SK-N-SH treated with all-trans-retinoic acid at 6 μM for 48 hours (cell line): ENCODE measurements at regions not wholly inside any gene's neighbourhood (a gene's known extent, or its start where the extent isn't known, plus 50 kb on each side); places are given as distances from the start of the nearest gene placed in this dataset.

ENCODE experiments used
- ATAC-seq: fragments of 200-7000 bp; cut with Tn5 transposase; 3 replicates; pipeline ENCODE4 v1.9.1; 2020; ENCODE audit warnings: mild to moderate bottlenecking, moderate library complexity
- ARNTL ChIP-seq: fragments of 450-650 bp; formaldehyde crosslinking; IDR thresholded peaks from 2 replicates; pipeline ENCODE4 v1.5.0; 2020; ENCODE audit warnings: low read depth, mild to moderate bottlenecking, moderate library complexity, borderline replicate concordance
- BACH2 ChIP-seq: fragments of 250-450 bp; sonication (Bioruptor Pico); IDR thresholded peaks from 2 replicates; pipeline ENCODE4 v1.9.0; 2021; ENCODE audit warnings: mild to moderate bottlenecking, borderline replicate concordance
- GLIS3 ChIP-seq: fragments of 250-450 bp; sonication (Bioruptor Pico); IDR thresholded peaks from 2 replicates; pipeline ENCODE4 v1.5.0; 2020; ENCODE audit warnings: mild to moderate bottlenecking, moderate library complexity
- PPARA ChIP-seq: fragments of 250-450 bp; sonication (Bioruptor Pico); IDR thresholded peaks from 2 replicates; pipeline ENCODE4 v1.5.0; 2020; ENCODE audit warnings: mild to moderate bottlenecking, borderline replicate concordance
- RARB ChIP-seq: fragments of 250-450 bp; sonication (Bioruptor Pico); IDR thresholded peaks from 2 replicates; pipeline ENCODE4 v1.8.0; 2021; ENCODE audit warnings: mild to moderate bottlenecking, moderate library complexity
- SNAI2 ChIP-seq: fragments of 250-450 bp; sonication (Bioruptor Pico); IDR thresholded peaks from 2 replicates; pipeline ENCODE4 v1.5.0; 2020; ENCODE audit warnings: mild to moderate bottlenecking, moderate library complexity
- TCF4 ChIP-seq: fragments of 250-450 bp; sonication (Bioruptor Pico); IDR thresholded peaks from 2 replicates; pipeline ENCODE4 v1.8.0; 2021; ENCODE audit warnings: mild to moderate bottlenecking, moderate library complexity, borderline replicate concordance
- ZC3H10 ChIP-seq: fragments of 250-450 bp; sonication (Bioruptor Pico); IDR thresholded peaks from 2 replicates; pipeline ENCODE4 v1.5.1; 2021; ENCODE audit warnings: mild to moderate bottlenecking, moderate library complexity
- ZFP3 ChIP-seq: fragments of 250-450 bp; sonication (Bioruptor Pico); IDR thresholded peaks from 2 replicates; pipeline ENCODE4 v1.5.0; 2020; ENCODE audit warnings: mild to moderate bottlenecking, moderate library complexity
- ZFP30 ChIP-seq: fragments of 450-650 bp; formaldehyde crosslinking; IDR thresholded peaks from 2 replicates; pipeline ENCODE4 v1.5.0; 2022; ENCODE audit warnings: mild to moderate bottlenecking, moderate library complexity
- ZNF565 ChIP-seq: fragments of 450-650 bp; formaldehyde crosslinking; conservative IDR thresholded peaks from 2 replicates; pipeline ENCODE4 v1.5.0; 2020; ENCODE audit warnings: low read depth, mild to moderate bottlenecking, moderate library complexity
- ZNF8 ChIP-seq: fragments of 450-650 bp; formaldehyde crosslinking; IDR thresholded peaks from 2 replicates; pipeline ENCODE4 v1.5.0; 2020; ENCODE audit warnings: mild to moderate bottlenecking, moderate library complexity
- TF ChIP-seq, protein P1 (sequence below): fragments of 250-450 bp; sonication (Bioruptor Pico); IDR thresholded peaks from 2 replicates; pipeline ENCODE4 v1.5.0; 2020; ENCODE audit warnings: mild to moderate bottlenecking, moderate library complexity
- TF ChIP-seq, protein P2 (sequence below): fragments of 250-450 bp; sonication (Bioruptor Pico); IDR thresholded peaks from 2 replicates; pipeline ENCODE4 v1.8.0; 2020; ENCODE audit warnings: mild to moderate bottlenecking, moderate library complexity, borderline replicate concordance
- TF ChIP-seq, protein P3 (sequence below): fragments of 250-450 bp; sonication (Bioruptor Pico); IDR thresholded peaks from 2 replicates; pipeline ENCODE4 v1.8.0; 2021; ENCODE audit warnings: low read depth, mild to moderate bottlenecking, moderate library complexity, borderline replicate concordance
- TF ChIP-seq, protein P4 (sequence below): fragments of 250-450 bp; sonication (Bioruptor Pico); IDR thresholded peaks from 2 replicates; pipeline ENCODE4 v1.5.1; 2020; ENCODE audit warnings: low read depth, mild to moderate bottlenecking, moderate library complexity

DNA sequence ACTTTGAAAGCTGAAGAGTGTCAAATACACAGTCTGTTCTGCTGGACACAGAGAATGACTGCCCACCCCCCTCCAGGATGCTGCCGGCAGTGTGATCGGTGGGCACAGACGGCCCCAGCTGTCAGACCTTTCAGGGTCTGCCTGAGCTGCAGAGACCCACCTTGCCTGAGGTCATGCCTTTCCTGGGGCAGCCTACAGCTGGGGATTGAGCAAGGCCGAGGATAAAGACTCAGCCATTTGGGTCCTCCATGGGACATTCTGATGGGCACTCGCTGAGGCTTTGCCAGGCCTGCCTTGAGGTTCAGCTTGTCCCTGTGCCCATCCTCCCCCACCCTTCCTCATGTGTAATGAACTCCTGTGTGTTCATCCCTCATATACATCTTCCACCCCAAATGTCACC is 102.3 kb upstream of the SMAD3 start:
- no peak for ATAC-seq
- TF ChIP-seq ZFP3 (CRISPR knock-in tag) (no peak), PPARA (CRISPR knock-in tag) (no peak), ZNF8 (CRISPR knock-in tag) (no peak)
- TF ChIP-seq, protein P1, sequence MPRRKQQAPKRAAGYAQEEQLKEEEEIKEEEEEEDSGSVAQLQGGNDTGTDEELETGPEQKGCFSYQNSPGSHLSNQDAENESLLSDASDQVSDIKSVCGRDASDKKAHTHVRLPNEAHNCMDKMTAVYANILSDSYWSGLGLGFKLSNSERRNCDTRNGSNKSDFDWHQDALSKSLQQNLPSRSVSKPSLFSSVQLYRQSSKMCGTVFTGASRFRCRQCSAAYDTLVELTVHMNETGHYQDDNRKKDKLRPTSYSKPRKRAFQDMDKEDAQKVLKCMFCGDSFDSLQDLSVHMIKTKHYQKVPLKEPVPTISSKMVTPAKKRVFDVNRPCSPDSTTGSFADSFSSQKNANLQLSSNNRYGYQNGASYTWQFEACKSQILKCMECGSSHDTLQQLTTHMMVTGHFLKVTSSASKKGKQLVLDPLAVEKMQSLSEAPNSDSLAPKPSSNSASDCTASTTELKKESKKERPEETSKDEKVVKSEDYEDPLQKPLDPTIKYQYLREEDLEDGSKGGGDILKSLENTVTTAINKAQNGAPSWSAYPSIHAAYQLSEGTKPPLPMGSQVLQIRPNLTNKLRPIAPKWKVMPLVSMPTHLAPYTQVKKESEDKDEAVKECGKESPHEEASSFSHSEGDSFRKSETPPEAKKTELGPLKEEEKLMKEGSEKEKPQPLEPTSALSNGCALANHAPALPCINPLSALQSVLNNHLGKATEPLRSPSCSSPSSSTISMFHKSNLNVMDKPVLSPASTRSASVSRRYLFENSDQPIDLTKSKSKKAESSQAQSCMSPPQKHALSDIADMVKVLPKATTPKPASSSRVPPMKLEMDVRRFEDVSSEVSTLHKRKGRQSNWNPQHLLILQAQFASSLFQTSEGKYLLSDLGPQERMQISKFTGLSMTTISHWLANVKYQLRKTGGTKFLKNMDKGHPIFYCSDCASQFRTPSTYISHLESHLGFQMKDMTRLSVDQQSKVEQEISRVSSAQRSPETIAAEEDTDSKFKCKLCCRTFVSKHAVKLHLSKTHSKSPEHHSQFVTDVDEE (CRISPR knock-in tag): no peak

DNA sequence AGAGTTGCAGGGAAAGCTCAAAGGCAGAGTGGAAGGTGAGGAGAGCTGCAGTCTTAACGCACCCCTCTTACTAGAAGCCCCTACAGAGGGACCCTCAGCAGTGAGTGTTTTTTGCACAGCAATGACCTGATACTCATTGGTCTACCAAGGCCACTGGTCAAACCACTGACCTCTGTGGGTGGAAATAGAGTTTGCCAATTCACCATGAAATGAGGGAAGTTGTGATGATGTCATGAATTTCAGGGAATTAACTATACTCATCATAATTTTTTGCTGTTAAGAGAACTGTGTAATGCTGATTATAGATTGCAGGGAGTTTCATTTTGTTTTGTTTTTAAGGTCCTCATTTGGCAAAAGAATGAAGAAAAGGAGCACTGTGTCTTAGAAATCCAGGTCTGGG is 101.7 kb upstream of the SMAD3 start:
- no peak for ATAC-seq
- TF ChIP-seq ZFP30: no peak

DNA sequence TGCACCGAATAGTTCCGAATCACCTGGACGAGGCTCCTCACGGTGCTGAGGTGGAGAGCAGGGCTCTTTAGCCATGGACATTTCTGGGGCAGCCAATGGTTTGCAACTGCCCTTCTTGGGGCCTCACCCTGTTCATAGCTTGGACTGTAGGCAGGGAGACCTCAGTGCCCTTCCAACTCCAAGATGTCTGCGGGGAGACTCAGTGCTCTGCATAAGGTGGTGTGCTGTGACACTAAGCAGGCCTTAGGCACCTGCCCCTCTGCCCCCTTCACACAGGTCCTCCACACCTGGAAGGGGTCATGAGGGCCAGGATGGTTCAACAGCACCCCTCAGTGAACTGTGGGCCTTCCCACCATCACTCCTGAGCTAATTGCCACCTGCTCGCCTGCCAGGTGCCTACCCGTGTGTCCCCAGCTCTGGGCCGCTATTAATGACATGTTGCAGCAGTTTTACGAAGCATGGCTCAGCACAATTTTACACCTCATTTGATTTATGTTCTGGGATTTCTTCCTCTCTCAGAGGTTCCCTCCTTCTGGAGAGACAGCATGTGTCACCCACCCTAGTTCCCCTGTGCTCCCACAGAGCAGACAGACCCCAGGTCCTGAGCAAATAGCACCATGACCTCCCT is 101.2 kb upstream of the SMAD3 start:
- TF ChIP-seq ZC3H10 (no peak), PPARA (CRISPR knock-in tag) (no peak), TCF4 (no peak), ARNTL (CRISPR knock-in tag) (no peak), ZNF565 (CRISPR knock-in tag) (no peak), SNAI2 (CRISPR knock-in tag) (no peak), BACH2 (CRISPR knock-in tag) (no peak), RARB (CRISPR knock-in tag) (no peak), GLIS3 (no peak)
- TF ChIP-seq, protein P1 (CRISPR knock-in tag): no peak
- TF ChIP-seq, protein P2, sequence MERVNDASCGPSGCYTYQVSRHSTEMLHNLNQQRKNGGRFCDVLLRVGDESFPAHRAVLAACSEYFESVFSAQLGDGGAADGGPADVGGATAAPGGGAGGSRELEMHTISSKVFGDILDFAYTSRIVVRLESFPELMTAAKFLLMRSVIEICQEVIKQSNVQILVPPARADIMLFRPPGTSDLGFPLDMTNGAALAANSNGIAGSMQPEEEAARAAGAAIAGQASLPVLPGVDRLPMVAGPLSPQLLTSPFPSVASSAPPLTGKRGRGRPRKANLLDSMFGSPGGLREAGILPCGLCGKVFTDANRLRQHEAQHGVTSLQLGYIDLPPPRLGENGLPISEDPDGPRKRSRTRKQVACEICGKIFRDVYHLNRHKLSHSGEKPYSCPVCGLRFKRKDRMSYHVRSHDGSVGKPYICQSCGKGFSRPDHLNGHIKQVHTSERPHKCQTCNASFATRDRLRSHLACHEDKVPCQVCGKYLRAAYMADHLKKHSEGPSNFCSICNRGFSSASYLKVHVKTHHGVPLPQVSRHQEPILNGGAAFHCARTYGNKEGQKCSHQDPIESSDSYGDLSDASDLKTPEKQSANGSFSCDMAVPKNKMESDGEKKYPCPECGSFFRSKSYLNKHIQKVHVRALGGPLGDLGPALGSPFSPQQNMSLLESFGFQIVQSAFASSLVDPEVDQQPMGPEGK: no peak
- TF ChIP-seq, protein P3, sequence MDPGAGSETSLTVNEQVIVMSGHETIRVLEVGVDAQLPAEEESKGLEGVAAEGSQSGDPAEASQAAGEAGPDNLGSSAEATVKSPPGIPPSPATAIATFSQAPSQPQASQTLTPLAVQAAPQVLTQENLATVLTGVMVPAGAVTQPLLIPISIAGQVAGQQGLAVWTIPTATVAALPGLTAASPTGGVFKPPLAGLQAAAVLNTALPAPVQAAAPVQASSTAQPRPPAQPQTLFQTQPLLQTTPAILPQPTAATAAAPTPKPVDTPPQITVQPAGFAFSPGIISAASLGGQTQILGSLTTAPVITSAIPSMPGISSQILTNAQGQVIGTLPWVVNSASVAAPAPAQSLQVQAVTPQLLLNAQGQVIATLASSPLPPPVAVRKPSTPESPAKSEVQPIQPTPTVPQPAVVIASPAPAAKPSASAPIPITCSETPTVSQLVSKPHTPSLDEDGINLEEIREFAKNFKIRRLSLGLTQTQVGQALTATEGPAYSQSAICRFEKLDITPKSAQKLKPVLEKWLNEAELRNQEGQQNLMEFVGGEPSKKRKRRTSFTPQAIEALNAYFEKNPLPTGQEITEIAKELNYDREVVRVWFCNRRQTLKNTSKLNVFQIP (CRISPR knock-in tag): no peak
- TF ChIP-seq, protein P4, sequence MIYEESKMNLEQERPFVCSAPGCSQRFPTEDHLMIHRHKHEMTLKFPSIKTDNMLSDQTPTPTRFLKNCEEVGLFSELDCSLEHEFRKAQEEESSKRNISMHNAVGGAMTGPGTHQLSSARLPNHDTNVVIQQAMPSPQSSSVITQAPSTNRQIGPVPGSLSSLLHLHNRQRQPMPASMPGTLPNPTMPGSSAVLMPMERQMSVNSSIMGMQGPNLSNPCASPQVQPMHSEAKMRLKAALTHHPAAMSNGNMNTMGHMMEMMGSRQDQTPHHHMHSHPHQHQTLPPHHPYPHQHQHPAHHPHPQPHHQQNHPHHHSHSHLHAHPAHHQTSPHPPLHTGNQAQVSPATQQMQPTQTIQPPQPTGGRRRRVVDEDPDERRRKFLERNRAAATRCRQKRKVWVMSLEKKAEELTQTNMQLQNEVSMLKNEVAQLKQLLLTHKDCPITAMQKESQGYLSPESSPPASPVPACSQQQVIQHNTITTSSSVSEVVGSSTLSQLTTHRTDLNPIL (CRISPR knock-in tag): no peak
- ATAC-seq: no peak

DNA sequence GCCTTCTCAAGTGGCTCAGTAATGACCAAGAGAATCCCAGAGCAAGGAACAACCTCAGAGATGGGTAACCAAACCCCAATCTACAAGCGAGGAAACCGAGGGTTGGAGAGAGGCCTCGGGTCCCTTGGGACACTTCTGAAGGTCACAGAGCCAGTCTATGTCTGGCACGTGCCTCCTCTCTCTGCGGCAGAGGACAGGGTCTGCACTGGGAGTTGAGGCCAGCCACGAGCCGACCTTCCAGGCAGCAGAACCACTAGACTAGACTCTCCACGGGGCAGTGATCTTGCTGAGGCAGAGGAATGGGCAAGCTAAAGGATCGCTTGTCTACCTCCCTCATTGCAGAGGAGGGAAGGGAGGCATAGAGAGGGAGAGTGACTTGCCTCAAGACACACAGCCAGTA is 100.6 kb upstream of the SMAD3 start:
- ATAC-seq: no peak
- TF ChIP-seq, protein P1 (CRISPR knock-in tag): no peak
- TF ChIP-seq RARB (CRISPR knock-in tag): no peak
